GM19467 (cell line): ENCODE measurements at regions not wholly inside any gene's neighbourhood (a gene's known extent, or its start where the extent isn't known, plus 50 kb on each side); places are given as distances from the start of the nearest gene placed in this dataset.
"Not testable (repeated sequence)": the region's sequence is repeated elsewhere in the genome, so short reads cannot be mapped to it uniquely, and the experiment has no call there.

Experiments used
- ATAC-seq: cut with Tn5 transposase; IDR thresholded peaks from one replicate; pipeline ENCODE4 v1.9.1; 2021; ENCODE audit warnings: mild to moderate bottlenecking, moderate library complexity; ENCODE audit not compliant: unreplicated experiment

DNA sequence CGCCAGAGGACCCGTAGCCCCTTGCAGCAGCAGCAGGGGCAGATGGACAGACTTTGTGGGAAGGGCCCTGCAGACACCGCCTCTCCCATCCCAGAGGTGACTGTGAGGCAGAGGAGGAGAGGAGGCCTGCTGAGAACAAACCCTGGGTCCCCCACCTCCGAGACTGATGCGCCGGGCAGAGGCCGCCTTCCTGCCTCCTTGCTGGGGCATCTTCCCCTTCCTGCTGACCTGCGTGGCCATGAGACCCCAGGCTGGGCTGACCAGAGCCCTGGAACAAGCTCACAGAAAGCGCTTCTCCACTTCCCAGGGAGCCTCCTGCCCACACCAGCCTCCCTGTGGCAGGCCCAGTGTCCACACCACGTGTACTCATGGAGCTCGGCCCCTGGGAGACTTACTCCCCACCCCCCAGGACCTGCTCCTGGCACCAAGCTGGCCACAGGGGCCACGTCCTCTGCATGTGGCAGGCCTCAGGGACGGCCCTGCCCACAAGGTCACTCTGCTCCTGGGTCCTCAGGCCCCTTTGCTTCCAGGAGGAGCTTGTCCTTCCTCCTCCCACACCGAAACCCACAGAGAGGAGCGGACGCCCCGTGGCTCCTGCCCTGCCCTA, 119.0 kb upstream of the ZNF469 start:
- not testable (repeated sequence) for ATAC-seq

DNA sequence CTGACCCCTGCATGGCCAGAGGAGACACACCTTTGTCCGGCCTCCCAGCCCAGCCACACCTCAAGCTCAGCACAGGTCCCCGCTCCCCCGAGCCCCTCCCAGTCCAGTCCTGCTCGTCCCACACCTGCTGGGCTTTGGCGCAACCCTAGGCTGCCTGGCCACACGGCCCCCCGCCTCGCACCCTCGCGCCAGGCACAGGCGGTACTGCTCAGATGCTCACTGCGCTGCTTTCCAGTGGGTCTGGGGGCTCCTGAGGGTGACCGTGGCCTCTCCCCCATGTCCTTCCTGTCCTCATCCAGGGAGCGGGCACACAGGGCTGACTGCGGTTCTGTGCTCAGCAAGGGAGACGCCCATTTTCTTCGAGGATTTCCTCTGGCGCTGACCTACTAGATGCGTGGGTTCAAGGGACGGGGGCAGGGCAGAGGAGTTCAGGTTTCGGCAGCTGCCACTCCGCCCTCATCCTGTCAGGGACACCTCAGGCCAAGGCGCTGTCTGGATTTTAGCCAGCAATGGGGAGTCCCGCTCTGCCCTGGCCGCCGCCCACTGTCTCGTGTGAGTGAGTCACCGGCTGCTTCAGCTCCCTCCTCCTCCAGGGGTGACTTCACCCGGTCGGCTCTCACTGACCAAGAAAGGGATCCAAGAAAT, 118.0 kb upstream of the ZNF469 start:
- peak; percentile 65 for ATAC-seq

DNA sequence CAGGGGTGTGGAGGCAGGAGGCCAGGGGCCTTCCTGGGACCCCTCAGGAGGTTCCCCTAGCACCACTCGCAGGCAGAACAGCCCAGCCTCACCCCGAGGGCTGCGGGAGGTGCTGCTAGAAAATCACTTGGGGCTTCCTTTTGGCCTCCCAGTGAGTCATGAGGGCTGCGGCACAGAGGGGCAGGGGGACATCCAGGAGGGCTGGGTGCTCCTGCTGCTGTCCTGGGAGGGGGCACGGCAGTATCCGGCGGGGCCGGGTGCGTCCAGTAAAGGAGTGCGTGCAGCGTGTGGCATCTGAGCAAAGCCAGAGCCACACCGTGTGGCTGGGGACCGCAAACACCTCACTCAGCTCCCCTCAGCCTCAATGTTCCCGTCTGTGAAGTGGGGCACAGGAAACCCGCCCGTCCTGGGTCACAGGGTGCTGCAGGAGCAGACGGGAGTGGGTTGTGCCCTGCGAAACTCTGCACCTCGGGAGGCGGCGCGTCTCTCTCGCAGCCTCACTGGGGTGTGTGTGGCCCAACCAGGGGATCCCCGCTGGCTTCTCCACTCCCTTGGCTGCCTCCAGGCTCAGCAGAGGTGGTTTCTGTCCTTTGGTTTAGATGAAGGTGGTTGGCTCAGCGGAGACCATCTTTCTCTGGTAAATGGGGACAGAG, 117.3 kb upstream of the ZNF469 start:
- not testable (repeated sequence) for ATAC-seq

DNA sequence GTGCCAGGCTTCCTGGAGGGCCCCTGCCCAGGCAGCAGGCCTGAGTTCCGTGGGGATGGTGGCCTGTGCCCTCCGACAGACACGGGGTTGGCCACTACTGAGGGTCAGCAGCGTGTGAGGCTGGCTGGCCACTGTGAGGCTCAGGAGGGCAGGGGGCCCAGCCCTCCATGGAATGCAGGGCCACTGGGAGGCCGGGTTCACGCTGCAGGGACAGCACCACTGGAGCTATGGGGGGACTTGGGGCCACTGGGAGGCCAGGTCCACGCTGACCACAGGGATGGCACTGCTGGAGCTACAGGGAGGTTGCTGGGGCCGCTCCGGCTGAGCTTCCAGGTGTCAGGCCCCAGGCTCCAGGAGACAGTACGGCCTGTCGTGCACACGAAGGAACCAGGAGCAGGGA, 116.7 kb upstream of the ZNF469 start:
- not testable (repeated sequence) for ATAC-seq

DNA sequence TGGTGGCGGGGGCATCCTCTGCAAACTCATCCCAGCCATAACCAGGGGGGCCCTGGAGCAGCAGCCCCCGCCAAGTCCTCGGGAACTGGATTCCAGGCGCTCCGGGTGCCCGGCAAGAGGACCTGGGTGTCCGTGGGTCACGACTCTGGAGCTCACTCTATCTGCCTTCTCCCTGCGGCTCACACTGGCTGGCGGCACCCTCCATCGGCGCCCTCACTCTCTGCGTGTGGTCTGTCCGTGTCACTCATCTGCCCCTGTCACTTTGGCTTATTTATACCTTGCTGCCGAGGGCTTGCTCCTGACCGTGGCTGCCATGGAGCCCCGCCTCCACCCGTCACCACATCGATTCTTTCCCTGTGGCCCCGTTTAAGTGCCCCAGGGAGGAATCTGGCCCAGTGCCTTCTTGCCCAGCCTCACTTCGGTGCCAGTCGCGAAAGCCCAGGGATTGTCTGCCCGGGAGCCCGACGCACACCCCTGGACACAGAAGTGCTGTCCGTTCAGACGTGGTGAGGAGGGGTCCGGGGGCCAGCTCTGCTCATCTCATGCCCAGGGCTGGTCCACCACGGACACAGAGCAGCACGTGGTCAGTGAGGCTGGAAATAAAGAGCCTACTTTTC, 115.7 kb upstream of the ZNF469 start:
- not testable (repeated sequence) for ATAC-seq

DNA sequence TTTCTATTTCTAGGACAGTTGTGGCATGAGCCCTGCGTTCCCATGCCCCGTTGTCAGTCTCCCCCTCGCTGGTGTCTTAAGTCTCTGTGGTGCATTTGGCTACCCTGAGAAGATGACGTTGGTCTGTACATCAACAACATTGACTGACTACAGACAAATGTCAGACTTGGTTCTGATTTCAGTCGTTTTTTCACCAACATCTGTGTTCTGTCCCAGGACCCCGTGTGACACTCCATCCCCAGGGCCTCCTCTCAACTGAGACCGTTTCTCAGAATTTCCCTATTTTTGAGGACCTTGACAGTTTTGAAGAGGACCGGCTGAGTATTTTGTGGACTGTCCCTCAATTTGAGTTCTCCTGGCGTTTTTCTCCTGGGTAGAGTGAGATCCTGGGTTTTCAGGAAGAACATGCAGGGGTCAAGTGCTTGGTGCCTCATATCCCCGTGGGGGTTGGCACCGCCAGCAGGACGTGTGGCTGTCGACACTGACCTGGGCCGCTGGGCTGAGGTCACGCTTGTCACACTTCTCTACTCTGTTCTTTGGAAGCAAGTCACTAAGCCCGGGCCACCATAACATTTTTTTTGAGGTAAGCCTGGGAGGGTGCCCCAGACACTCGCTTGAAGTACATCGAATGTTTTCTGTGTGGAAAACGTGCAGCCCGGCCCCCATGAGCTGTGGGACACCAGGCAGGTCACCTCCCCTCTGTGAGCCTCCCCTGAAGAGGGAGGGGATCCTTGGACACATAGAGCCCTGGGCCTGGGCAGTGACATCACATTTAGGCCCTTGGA, 114.4 kb upstream of the ZNF469 start:
- not testable (repeated sequence) for ATAC-seq

DNA sequence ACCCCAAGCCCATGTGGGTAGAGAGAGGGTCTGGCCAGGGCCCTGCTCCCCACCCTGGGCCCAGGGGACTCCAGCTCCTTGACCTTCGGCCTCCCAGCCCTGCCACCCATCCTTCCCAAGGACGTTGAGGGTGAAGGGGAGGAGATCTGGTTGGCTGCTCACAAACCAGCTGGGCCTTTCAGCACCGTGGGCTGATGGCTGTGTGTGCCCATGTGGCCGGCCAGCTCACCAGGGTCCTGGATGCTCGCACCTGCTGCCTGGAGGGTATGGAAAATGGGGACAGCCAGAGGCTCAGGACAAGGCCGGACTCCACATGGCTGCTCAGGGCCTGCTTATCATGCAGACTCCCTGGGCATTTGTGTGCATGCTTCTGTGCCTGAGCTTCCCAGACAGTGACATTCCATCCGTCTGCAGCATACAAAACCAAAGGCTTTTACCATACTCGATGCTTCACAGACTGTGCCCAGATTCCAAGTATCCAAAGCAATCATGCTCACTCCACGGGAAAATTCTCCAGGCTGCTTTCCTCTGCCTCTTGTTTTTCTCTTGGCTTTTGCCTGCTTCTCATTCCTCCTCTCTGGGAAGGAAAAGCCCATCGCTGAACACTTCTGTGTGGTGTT, 112.5 kb upstream of the ZNF469 start:
- not testable (repeated sequence) for ATAC-seq

DNA sequence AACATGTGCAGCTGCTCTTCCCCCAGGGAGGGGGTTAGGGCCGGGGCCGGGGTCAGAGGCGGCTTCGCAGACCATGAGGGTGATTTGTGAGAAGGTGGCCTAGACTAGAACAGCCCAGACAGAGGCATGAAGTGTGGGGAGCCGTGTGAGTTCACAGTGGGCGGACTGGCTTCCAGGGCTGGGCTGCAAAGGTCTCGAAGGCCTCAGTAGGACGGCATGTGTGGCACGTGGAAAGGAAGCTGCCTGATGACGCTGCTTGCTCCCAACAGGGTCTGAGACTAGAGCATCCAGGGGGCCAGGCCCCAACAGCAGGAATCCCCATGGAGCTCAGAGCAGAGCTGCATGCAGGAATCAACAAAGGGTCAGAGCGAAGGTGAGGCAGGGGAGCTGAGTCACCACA, 111.5 kb upstream of the ZNF469 start:
- ATAC-seq, result not testable (repeated sequence)

DNA sequence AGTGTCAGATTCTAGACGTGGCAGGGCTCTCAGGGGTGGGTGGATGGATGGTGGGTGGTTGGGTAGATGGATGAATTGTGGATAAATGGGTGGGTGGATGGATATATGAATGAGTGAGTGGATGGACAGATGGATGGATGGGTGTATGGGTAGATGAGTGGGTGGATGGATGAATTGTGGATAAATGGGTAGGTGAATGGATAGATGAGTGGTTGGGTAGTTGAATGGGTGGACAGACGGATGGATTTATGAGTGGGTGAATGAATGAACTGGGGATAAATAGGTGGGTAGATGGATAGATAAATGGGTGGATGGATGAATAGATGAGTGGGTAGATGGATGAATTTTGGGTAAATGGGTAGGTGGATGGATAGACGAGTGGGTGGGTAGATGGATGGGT, 111.0 kb upstream of the ZNF469 start:
- not testable (repeated sequence) for ATAC-seq

DNA sequence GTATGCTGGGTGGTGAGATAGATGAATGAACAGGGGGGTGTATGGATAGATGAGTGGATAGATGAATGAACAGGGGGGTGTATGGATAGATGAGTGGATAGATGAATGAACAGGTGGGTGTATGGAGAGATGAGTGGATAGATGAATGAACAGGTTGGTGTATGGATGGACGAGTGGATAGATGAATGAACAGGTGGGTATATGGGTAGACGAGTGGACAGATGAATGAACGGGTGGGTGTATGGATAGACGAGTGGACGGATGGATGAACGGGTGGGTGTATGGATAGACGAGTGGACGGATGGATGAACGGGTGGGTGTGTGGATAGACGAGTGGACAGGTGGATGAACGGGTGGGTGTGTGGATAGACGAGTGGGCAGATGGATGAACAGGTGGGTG, 110.3 kb upstream of the ZNF469 start:
- ATAC-seq, result not testable (repeated sequence)

DNA sequence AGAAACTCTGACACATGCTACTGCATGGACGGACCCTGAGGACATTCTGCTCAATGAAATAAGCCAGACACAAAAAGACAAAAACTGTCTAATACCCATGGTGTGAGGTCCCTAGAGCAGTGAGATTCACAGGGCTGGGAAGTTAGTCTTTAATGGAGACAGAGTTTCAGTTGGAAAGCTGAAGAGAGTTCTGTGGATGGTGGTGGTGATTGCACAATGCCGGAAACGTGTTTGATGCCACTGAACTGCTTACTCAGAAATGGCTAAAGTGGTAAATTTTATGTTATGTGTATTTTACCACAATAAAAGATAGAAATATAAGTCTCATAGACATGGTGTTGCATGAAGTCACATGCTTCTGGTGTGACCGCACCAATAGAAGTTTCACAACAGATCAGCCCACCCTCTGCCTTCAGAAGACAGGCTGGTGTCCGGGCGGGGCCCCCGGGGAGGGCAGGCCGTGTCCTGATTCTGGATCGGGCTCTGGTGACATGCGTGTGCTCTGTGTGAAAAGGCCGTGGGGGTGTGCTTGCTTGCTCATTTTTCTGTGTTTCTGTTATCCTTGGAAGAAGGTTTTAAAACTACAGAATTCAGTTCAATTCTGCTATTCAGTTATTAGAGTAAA, 108.5 kb upstream of the ZNF469 start:
- not testable (repeated sequence) for ATAC-seq

DNA sequence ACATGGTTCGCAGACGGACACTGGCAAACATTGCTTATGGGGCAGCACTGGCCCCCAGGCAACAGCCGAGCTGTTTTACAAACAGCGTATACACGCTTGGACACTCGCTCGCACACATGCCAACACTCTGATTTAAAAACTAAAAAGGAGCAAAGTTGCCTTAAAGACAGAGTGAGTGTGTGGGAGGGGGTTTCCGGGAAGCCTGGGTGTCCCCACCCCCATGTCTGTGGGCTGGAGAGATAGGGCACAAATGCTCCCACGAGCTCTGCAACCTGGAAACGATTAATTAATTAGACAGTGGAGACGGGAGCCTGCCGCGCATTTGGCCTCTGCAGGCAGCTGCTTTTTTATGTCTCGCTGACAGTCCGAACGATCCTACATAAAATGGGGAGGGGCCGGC, 107.9 kb upstream of the ZNF469 start:
- ATAC-seq, result no peak

DNA sequence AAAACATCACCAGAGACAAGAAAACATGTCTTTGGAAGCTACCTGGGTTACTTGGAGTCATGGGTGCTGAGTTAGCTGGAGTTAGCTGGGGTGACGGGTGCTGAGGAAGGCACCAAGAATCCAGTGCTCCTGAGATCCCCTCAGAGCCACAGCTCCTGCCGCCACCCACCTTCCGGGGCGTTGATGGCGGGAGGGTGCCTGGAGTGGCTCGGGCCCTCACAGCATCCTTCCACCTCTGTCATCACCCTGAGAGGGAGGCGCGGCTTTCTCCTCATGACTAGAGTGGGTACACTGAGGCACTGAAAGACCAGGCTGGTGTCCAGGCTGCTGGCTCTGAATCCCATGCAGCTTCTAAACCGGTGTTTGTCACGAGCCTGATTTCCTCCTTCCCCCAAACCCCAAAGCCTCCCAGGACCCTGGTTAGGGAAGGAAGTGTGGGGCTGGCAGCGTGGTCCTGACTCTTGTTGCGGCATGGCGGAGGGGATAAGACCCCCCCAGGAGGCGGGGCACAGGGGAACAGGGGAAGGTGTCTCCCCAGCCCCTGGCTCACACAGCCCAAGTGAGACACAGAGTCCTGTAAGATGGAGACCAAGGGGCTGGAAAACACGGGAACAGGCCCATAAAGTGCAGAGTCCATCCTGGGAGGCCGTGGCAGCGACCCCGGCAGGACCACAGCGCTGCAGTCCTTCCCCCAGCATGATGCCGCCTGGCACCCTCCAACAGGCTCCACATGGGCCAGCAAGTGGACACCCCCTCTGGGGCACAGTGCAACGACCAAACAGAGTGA, 107.2 kb upstream of the ZNF469 start:
- ATAC-seq, result not testable (repeated sequence)

DNA sequence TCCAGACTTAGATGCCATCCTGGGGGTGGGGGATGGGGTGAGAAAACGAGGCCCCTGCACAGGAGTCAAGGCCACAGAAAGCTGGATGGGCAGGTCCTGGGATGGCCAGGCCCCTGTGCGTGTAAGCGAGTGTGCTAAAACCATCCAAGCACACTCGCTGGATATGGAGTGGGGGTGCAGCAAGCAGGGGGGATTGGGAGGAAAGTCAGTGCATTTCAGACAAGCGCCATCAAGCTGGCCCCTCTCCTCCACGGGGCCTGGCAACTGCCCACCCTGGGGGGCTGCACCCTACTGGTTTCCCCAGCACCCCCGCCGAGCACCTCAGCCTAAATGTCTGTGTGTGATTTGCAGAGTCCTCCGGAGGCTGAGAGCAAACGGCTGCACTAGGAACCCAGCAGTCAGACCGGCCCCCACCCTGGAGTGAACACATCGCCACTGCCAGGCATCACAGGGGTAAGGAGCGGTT, 106.6 kb upstream of the ZNF469 start:
- not testable (repeated sequence) for ATAC-seq

DNA sequence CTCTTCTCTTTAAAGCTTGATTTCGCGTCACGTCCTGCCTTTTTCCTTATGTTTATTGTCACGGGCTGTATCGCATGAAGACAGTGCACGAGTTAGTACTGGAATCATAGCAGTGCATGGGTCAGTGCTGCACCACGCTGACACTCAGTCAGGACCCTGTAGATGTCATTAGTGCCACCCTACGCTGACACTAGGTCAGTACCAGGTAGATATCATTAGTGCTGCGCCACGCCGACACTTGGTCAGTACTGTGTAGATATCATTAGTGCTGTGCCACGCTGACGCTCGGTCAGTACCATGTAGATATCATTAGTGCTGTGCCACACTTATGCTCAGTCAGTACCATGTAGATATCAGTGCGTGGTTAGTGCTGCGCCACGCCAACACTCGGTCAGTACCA, 106.2 kb upstream of the ZNF469 start:
- ATAC-seq, result no peak

DNA sequence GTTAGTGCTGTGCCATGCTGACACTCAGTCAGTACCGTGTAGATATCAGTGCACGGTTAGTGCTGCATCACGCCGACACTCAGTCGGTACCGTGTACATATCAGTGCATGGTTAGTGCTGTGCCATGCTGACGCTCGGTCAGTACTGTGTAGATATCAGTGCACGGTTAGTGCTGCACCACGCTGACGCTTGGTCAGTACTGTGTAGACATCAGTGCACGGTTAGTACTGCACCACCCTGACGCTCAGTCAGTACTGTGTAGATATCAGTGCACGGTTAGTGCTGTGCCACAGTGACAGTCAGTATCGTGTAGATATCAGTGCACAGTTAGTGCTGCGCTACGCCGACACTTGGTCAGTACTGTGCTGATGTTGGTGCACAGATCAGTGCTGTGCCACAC, 102.8 kb upstream of the ZNF469 start:
- ATAC-seq, result no peak

DNA sequence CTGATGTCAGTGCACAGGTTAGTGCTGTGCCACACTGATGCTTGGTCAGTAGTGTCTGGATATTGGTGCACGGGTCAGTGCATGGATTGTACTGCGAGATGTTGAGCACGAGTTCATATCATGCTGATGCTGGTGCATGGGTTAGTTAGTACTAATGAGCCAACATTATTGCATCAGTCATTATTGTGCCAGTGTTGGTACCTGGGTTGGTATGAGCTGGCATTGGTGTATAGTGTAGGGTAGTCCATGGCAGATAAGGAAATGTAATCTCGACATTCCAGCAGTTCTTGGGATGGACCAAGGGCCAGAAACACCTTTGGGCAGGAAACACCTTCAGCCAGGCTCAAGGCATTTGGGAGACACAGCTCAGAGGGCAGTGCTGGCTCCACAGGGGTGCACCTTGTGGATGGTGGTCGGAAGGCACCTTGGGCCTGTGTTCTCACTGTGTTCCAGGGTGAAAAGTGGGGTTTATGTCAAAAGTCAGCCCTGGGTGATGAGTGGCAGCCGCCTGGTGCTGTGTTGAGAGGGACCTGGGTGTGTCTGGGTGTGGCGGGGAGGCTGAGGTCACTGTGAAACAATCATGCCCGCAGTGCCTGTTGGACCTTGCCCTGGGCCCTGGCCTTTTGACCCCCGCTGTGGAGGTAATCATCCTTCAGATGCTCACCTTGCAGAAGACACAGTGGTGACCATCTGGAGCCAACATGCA, 100.7 kb upstream of the ZNF469 start:
- ATAC-seq, result no peak

DNA sequence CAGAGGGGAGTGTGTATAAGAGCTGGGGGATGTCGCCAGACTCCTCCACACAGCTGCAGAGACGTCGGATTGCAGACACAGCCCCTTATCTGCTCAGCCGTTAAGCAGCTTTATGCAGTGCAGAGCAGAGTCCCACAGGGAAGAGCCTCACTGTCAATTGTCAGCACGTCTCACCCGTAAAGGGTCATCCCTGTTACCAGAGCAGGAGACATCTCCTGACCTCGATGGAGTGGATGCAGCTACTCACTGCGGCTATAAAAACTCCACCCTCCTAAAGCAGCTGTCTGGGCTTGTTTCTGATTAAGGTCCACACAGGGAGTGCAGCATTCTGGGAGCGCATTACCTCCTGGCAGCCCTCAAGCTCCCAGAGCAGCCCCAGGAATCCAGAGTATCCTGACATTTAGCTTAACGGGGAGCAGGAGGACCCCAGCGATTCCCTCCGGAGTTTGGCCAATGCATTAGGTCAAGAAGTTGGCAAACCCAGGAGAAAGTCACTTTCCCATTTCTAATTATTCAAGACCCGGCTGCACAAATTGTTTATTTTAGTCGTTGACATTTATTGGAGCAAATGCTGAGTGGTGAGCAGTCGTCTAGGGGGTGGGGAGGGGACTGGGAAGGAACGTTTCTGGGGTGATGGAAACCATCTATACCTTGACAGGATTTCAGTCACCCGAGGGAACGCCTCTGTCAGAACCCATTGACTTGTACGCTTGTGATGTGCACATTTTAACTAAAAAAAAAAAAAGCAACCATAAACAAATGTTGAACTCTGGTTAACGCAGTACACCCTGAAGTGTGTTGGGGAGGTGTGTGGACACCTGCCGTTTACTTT, 100.0 kb upstream of the ZNF469 start:
- ATAC-seq, result no peak
